H9 (cell line): ENCODE measurements at regions not wholly inside any gene's neighbourhood (a gene's known extent, or its start where the extent isn't known, plus 50 kb on each side); places are given as distances from the start of the nearest gene placed in this dataset.

ENCODE experiments used
- DNase-seq: peaks from one replicate; pipeline ENCODE4 v3.0.0-alpha.2; 2017
- H2AFZ ChIP-seq: one replicate; pipeline ENCODE4 v1.6.1; 2013; ENCODE audit warnings: mild to moderate bottlenecking, low read length, control low read depth, moderate library complexity
- H2AK5ac ChIP-seq: 2 replicates; pipeline ENCODE4 v1.6.1; 2013; ENCODE audit warnings: low read length, control low read depth, mixed read lengths; ENCODE audit not compliant: insufficient read length
- H2BK120ac ChIP-seq: one replicate; pipeline ENCODE4 v1.6.1; 2013; ENCODE audit warnings: low read depth, mild to moderate bottlenecking, low read length, control low read depth, inconsistent platforms; ENCODE audit not compliant: poor library complexity, severe bottlenecking
- H2BK12ac ChIP-seq: 2 replicates; pipeline ENCODE4 v1.6.1; 2013; ENCODE audit warnings: low read length, control low read depth, mixed read lengths, low read depth; ENCODE audit not compliant: insufficient read length
- H2BK15ac ChIP-seq: 2 replicates; pipeline ENCODE4 v1.6.1; 2013; ENCODE audit warnings: low read depth, low read length, control low read depth
- H2BK20ac ChIP-seq: one replicate; pipeline ENCODE4 v1.6.1; 2013; ENCODE audit warnings: low read depth, mild to moderate bottlenecking, low read length, control low read depth, inconsistent platforms; ENCODE audit not compliant: poor library complexity, severe bottlenecking
- H2BK5ac ChIP-seq: 2 replicates; pipeline ENCODE4 v1.6.1; 2013; ENCODE audit warnings: low read length, control low read depth, mixed read lengths; ENCODE audit not compliant: insufficient read length
- H3K14ac ChIP-seq: 2 replicates; pipeline ENCODE4 v1.6.1; 2013; ENCODE audit warnings: low read length, control low read depth; ENCODE audit not compliant: insufficient read depth
- H3K18ac ChIP-seq: 2 replicates; pipeline ENCODE4 v1.6.1; 2013; ENCODE audit warnings: low read depth, mild to moderate bottlenecking, mixed read lengths, low read length, control low read depth; ENCODE audit not compliant: insufficient read length
- H3K23ac ChIP-seq: 2 replicates; pipeline ENCODE4 v1.6.1; 2013; ENCODE audit warnings: low read length, control low read depth, mixed read lengths, low read depth; ENCODE audit not compliant: insufficient read length
- H3K23me2 ChIP-seq: 2 replicates; pipeline ENCODE4 v1.6.1; 2013; ENCODE audit warnings: low read depth, mild to moderate bottlenecking, mixed read lengths, low read length, control low read depth; ENCODE audit not compliant: insufficient read length, poor library complexity, severe bottlenecking
- H3K27ac ChIP-seq: 2 replicates; pipeline ENCODE4 v1.5.1; 2013; ENCODE audit warnings: low read length, control low read depth, mixed read lengths, low read depth; ENCODE audit not compliant: insufficient read length
- H3K27me3 ChIP-seq: 2 replicates; pipeline ENCODE4 v1.6.1; 2013; ENCODE audit warnings: low read length, control low read depth, inconsistent platforms; ENCODE audit not compliant: insufficient read depth
- H3K4ac ChIP-seq: 2 replicates; pipeline ENCODE4 v1.6.1; 2013; ENCODE audit warnings: low read depth, mild to moderate bottlenecking, control low read depth, inconsistent platforms, low read length, moderate library complexity
- H3K4me1 ChIP-seq: 2 replicates; pipeline ENCODE4 v1.6.1; 2013; ENCODE audit warnings: low read length, control low read depth, inconsistent platforms; ENCODE audit not compliant: insufficient read depth
- H3K4me2 ChIP-seq: 2 replicates; pipeline ENCODE4 v1.6.1; 2013; ENCODE audit warnings: low read length, control low read depth, mixed read lengths; ENCODE audit not compliant: insufficient read length, insufficient read depth
- H3K56ac ChIP-seq: 2 replicates; pipeline ENCODE4 v1.6.1; 2013; ENCODE audit warnings: low read depth, mild to moderate bottlenecking, mixed read lengths, low read length, control low read depth; ENCODE audit not compliant: insufficient read length
- H3K79me1 ChIP-seq: 2 replicates; pipeline ENCODE4 v1.6.1; 2013; ENCODE audit warnings: low read depth, mild to moderate bottlenecking, moderate library complexity, low read length, control low read depth, inconsistent platforms; ENCODE audit not compliant: insufficient read depth, poor library complexity, severe bottlenecking
- H3K79me2 ChIP-seq: 2 replicates; pipeline ENCODE4 v1.6.1; 2013; ENCODE audit warnings: low read length, control low read depth, inconsistent platforms; ENCODE audit not compliant: insufficient read depth
- H3K9ac ChIP-seq: 2 replicates; pipeline ENCODE4 v1.6.1; 2013; ENCODE audit warnings: low read length, control low read depth, mixed read lengths; ENCODE audit not compliant: insufficient read length; ENCODE audit errors: extremely low read depth
- H3K9me3 ChIP-seq: one replicate; pipeline ENCODE4 v1.6.1; 2013; ENCODE audit warnings: low read depth, low read length, inconsistent platforms; ENCODE audit not compliant: control insufficient read depth
- H3T11ph ChIP-seq: one replicate; pipeline ENCODE4 v1.6.1; 2013; ENCODE audit warnings: mild to moderate bottlenecking, low read length, control low read depth, inconsistent platforms
- H4K20me1 ChIP-seq: one replicate; pipeline ENCODE4 v1.6.1; 2013; ENCODE audit not compliant: control insufficient read depth, insufficient read length, insufficient read depth
- H4K5ac ChIP-seq: 2 replicates; pipeline ENCODE4 v1.6.1; 2013; ENCODE audit warnings: low read depth, mild to moderate bottlenecking, mixed read lengths, low read length, control low read depth; ENCODE audit not compliant: insufficient read length
- H4K8ac ChIP-seq: replicated peaks from 2 replicates; pipeline ENCODE4 v1.6.1; 2013; ENCODE audit warnings: low read length, control low read depth, mixed read lengths, low read depth; ENCODE audit not compliant: insufficient read length
- H4K91ac ChIP-seq: 2 replicates; pipeline ENCODE4 v1.6.1; 2013; ENCODE audit warnings: low read depth, mild to moderate bottlenecking, moderate library complexity, mixed read lengths, low read length, control low read depth; ENCODE audit not compliant: insufficient read length
- H3K27ac Mint-ChIP-seq, 3 experiments: 2 replicates in 2 of 3; 3 replicates in 1 of 3; pipeline ENCODE4 v1.8.0; 2020 to 2021; ENCODE audit warnings: mixed read lengths in 3 of 3, mild to moderate bottlenecking in 1 of 3, moderate library complexity in 1 of 3
- H3K27me3 Mint-ChIP-seq: 2 replicates; pipeline ENCODE4 v1.8.0; 2021; ENCODE audit warnings: low read depth, mild to moderate bottlenecking, moderate library complexity, mixed read lengths
- H3K36me3 Mint-ChIP-seq, 3 experiments: 2 replicates in 2 of 3; 3 replicates in 1 of 3; pipeline ENCODE4 v1.8.0; 2020 to 2021; ENCODE audit warnings: low read depth in 3 of 3, mixed read lengths in 3 of 3; ENCODE audit not compliant: insufficient read depth in 1 of 3
- H3K4me1 Mint-ChIP-seq, 2 experiments: 2 replicates each; pipeline ENCODE4 v1.8.0; 2020; ENCODE audit warnings: mixed read lengths in 2 of 2
- H3K4me3 Mint-ChIP-seq, 2 experiments: 2 replicates in 1 of 2; 3 replicates in 1 of 2; pipeline ENCODE4 v1.8.0; 2020 to 2021; ENCODE audit warnings: mild to moderate bottlenecking in 2 of 2, mixed read lengths in 2 of 2, moderate library complexity in 1 of 2
- H3K9me3 Mint-ChIP-seq, 2 experiments: 2 replicates in 1 of 2; 3 replicates in 1 of 2; pipeline ENCODE4 v1.8.0; 2020; ENCODE audit warnings: mild to moderate bottlenecking in 2 of 2, mixed read lengths in 2 of 2, moderate library complexity in 1 of 2
- WGBS: extraction: QIAGEN DNeasy Blood & Tissue Kit; methylation state at CpG from one replicate; pipeline ENCODE4 v1.1.7; 2013; ENCODE audit warnings: missing lambda C conversion rate, low lambda C conversion rate, mixed read lengths; ENCODE audit not compliant: insufficient read length; ENCODE audit errors: extremely low coverage; 5-methylcytosine and 5-hydroxymethylcytosine counted together
- TF ChIP-seq, protein P1 (sequence below): fragments of 200-600 bp; sonication (generic); conservative IDR thresholded peaks from 3 replicates; pipeline ENCODE4 v1.8.0; 2021; ENCODE audit warnings: antibody characterized with exemption, mild to moderate bottlenecking

DNA sequence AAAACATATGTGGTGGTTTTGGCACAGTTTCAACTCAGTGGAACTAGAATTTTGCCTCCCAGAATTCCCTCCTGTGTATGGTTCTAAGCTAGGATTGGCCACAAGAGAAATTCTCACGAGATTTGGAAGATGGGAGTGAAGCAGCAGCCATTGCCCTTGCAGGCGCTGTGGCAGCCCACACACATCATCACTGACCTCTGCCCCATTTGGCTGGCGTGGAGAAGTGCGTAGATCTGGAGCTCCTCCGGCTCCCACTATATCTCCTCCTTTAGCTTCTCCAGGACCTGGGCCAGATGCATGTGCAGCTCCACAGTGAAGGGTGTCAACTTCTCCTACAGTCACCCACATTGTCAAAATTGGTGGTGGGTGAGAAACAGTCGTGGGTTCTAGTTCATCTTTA lies 199.6 kb downstream of the EFHB start:
- peaks cover 4% of the 10 kb centered on the region in 2 experiments; a peak in 4 of 5 replicates for H3K9me3 Mint-ChIP-seq
- WGBS: no CpG with 5 or more reads among the region's 6 CpGs
- no peak overlapping the region for H3K27ac ChIP-seq
- H2BK15ac ChIP-seq: no peak overlapping the region
- no peak for DNase-seq
- no peak overlapping the region for H2BK12ac ChIP-seq
- TF ChIP-seq, protein P1, sequence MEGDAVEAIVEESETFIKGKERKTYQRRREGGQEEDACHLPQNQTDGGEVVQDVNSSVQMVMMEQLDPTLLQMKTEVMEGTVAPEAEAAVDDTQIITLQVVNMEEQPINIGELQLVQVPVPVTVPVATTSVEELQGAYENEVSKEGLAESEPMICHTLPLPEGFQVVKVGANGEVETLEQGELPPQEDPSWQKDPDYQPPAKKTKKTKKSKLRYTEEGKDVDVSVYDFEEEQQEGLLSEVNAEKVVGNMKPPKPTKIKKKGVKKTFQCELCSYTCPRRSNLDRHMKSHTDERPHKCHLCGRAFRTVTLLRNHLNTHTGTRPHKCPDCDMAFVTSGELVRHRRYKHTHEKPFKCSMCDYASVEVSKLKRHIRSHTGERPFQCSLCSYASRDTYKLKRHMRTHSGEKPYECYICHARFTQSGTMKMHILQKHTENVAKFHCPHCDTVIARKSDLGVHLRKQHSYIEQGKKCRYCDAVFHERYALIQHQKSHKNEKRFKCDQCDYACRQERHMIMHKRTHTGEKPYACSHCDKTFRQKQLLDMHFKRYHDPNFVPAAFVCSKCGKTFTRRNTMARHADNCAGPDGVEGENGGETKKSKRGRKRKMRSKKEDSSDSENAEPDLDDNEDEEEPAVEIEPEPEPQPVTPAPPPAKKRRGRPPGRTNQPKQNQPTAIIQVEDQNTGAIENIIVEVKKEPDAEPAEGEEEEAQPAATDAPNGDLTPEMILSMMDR: no peak
- H2BK5ac ChIP-seq: no peak overlapping the region
- H2AK5ac ChIP-seq: no peak overlapping the region
- no peaks in the 10 kb centered on the region for H3K79me1 ChIP-seq
- H2AFZ ChIP-seq: no peak overlapping the region
- no peak overlapping the region for H2BK20ac ChIP-seq
- no peak overlapping the region for H3K4ac ChIP-seq
- H3K27me3 Mint-ChIP-seq: no peaks in the 10 kb centered on the region
- no peak overlapping the region for H3K56ac ChIP-seq
- no peaks in the 10 kb centered on the region; a peak in 2 of 7 replicates for H3K36me3 Mint-ChIP-seq
- no peaks in the 10 kb centered on the region for H4K20me1 ChIP-seq
- H3K18ac ChIP-seq: no peak overlapping the region
- H3K4me3 Mint-ChIP-seq: no peak overlapping the region
- 0 out of 7 replicates have a peak overlapping the region, but pooled peaks of 1 of the 3 experiments have one; percentile 42 for H3K27ac Mint-ChIP-seq
- no peak overlapping the region for H3K14ac ChIP-seq
- no peaks in the 10 kb centered on the region for H3K27me3 ChIP-seq
- no peak overlapping the region for H3K9ac ChIP-seq
- no peaks in the 10 kb centered on the region for H3K4me1 ChIP-seq
- H2BK120ac ChIP-seq: no peak overlapping the region
- H3K79me2 ChIP-seq: no peaks in the 10 kb centered on the region
- no peak overlapping the region for H4K5ac ChIP-seq
- H3K4me1 Mint-ChIP-seq: no peaks in the 10 kb centered on the region
- H4K8ac ChIP-seq: no peak overlapping the region
- H3T11ph ChIP-seq: no peak overlapping the region
- no peak overlapping the region for H3K4me2 ChIP-seq
- H3K23ac ChIP-seq: no peak overlapping the region
- no peaks in the 10 kb centered on the region for H3K23me2 ChIP-seq
- no peaks in the 10 kb centered on the region for H3K9me3 ChIP-seq
- no peak overlapping the region for H4K91ac ChIP-seq
